ENCODE measurements at regions not wholly inside any gene's neighbourhood (a gene's known extent, or its start where the extent isn't known, plus 50 kb on each side); places are given as distances from the start of the nearest gene placed in this dataset.

- H3K79me2 ChIP-seq (ENCODE audit: control insufficient read depth, insufficient read depth, low read length), result no peaks in the 10 kb centered on the region
Measured at GRCh38 chr2:156221703-156222102, 110.8 kb downstream of the NR4A2 start.

GRCh38 chr2:156219491-156220100 lies 112.9 kb downstream of the NR4A2 start:
- Histone ChIP-seq H3K9ac (ENCODE audit: insufficient read depth, low read length) (no peak overlapping the region), H3K4me2 (ENCODE audit: extremely low read depth, insufficient read depth, low read length) (no peak overlapping the region), H3K4me1 (ENCODE audit: control insufficient read depth, extremely low read depth, insufficient read depth, low read length) (no peaks in the 10 kb centered on the region), H3K27me3 (ENCODE audit: control insufficient read depth, insufficient read depth, low read length) (no peaks in the 10 kb centered on the region), H4K20me1 (ENCODE audit: control insufficient read depth, extremely low read depth, insufficient read depth, low read length) (no peaks in the 10 kb centered on the region), H2AFZ (ENCODE audit: low read length) (no peak overlapping the region), H3K27ac (ENCODE audit: insufficient read depth, low read length) (no peak overlapping the region), H3K9me3 (ENCODE audit: control insufficient read depth, insufficient read depth, low read depth, low read length) (no peaks in the 10 kb centered on the region), H3K79me2 (ENCODE audit: control insufficient read depth, insufficient read depth, low read length) (no peaks in the 10 kb centered on the region), H3K36me3 (ENCODE audit: control insufficient read depth, insufficient read depth, low read length) (no peaks in the 10 kb centered on the region), H3K4me3 (replicated peaks in 1 of 4; ENCODE audit: control extremely low read depth in 1 of 4, insufficient read depth in 1 of 4, low read depth in 3 of 4, low read length in 4 of 4) (no peak overlapping the region)
- DNase-seq (ENCODE audit: low read depth in 2 of 2), result no peak
- TF ChIP-seq EZH2 (IDR thresholded peaks at IDR 0.05; ENCODE audit: low read length, missing control alignments) (no peak), CTCF (conservative IDR thresholded peaks at IDR 0.05 in 1 of 2, IDR thresholded peaks at IDR 0.05 in 1 of 2; ENCODE audit: low read depth in 1 of 2, low read length in 2 of 2) (no peak)

More at GRCh38 chr2:156221703-156222102, 110.8 kb downstream of the NR4A2 start:
- Histone ChIP-seq H3K27ac (ENCODE audit: insufficient read depth, low read length) (no peak overlapping the region), H3K4me1 (ENCODE audit: control insufficient read depth, extremely low read depth, insufficient read depth, low read length) (no peaks in the 10 kb centered on the region), H2AFZ (ENCODE audit: low read length) (no peak overlapping the region), H3K4me3 (replicated peaks in 1 of 4; ENCODE audit: control extremely low read depth in 1 of 4, insufficient read depth in 1 of 4, low read depth in 3 of 4, low read length in 4 of 4) (no peak overlapping the region), H3K4me2 (ENCODE audit: extremely low read depth, insufficient read depth, low read length) (no peak overlapping the region), H4K20me1 (ENCODE audit: control insufficient read depth, extremely low read depth, insufficient read depth, low read length) (no peaks in the 10 kb centered on the region), H3K9ac (ENCODE audit: insufficient read depth, low read length) (no peak overlapping the region), H3K9me3 (ENCODE audit: control insufficient read depth, insufficient read depth, low read depth, low read length) (no peaks in the 10 kb centered on the region), H3K27me3 (ENCODE audit: control insufficient read depth, insufficient read depth, low read length) (no peaks in the 10 kb centered on the region), H3K36me3 (ENCODE audit: control insufficient read depth, insufficient read depth, low read length) (no peaks in the 10 kb centered on the region)
- TF ChIP-seq CTCF (conservative IDR thresholded peaks at IDR 0.05 in 1 of 2, IDR thresholded peaks at IDR 0.05 in 1 of 2; ENCODE audit: low read depth in 1 of 2, low read length in 2 of 2), result no peak
- TF ChIP-seq EZH2 (IDR thresholded peaks at IDR 0.05; ENCODE audit: low read length, missing control alignments), result no peak
- DNase-seq (ENCODE audit: low read depth in 2 of 2), result no peak

- Histone ChIP-seq H3K4me2 (ENCODE audit: extremely low read depth, insufficient read depth, low read length) (no peak overlapping the region), H3K79me2 (ENCODE audit: control insufficient read depth, insufficient read depth, low read length) (no peaks in the 10 kb centered on the region), H3K36me3 (ENCODE audit: control insufficient read depth, insufficient read depth, low read length) (no peaks in the 10 kb centered on the region), H3K9ac (ENCODE audit: insufficient read depth, low read length) (no peak overlapping the region), H4K20me1 (ENCODE audit: control insufficient read depth, extremely low read depth, insufficient read depth, low read length) (no peaks in the 10 kb centered on the region), H3K4me1 (ENCODE audit: control insufficient read depth, extremely low read depth, insufficient read depth, low read length) (no peaks in the 10 kb centered on the region), H2AFZ (ENCODE audit: low read length) (no peak overlapping the region), H3K9me3 (ENCODE audit: control insufficient read depth, insufficient read depth, low read depth, low read length) (no peaks in the 10 kb centered on the region), H3K4me3 (replicated peaks in 1 of 4; ENCODE audit: control extremely low read depth in 1 of 4, insufficient read depth in 1 of 4, low read depth in 3 of 4, low read length in 4 of 4) (no peak overlapping the region), H3K27ac (ENCODE audit: insufficient read depth, low read length) (no peak overlapping the region), H3K27me3 (ENCODE audit: control insufficient read depth, insufficient read depth, low read length) (no peaks in the 10 kb centered on the region)
- DNase-seq (ENCODE audit: low read depth in 2 of 2), result peak in 1 of 2 donors; percentile 2
- no peak for TF ChIP-seq CTCF (conservative IDR thresholded peaks at IDR 0.05 in 1 of 2, IDR thresholded peaks at IDR 0.05 in 1 of 2; ENCODE audit: low read depth in 1 of 2, low read length in 2 of 2)
- TF ChIP-seq EZH2 (IDR thresholded peaks at IDR 0.05; ENCODE audit: low read length, missing control alignments), result no peak
Measured at GRCh38 chr2:156215656-156216055, 116.9 kb downstream of the NR4A2 start.

All from fibroblast of lung (primary cell).